ENCODE measurements at regions not wholly inside any gene's neighbourhood (a gene's known extent, or its start where the extent isn't known, plus 50 kb on each side); places are given as distances from the start of the nearest gene placed in this dataset.

- no peak for TF ChIP-seq CTCF (IDR thresholded peaks at IDR 0.05; ENCODE audit: insufficient read depth, low read depth, low read length)
- TF ChIP-seq EZH2 (IDR thresholded peaks at IDR 0.05; ENCODE audit: insufficient read depth, low read length) = no peak
Observed at GRCh38 chr2:172664766-172665165, 70.9 kb upstream of the RAPGEF4 start.

Measured in astrocyte (in vitro differentiated cells and primary cell).